ENCODE measurements at regions not wholly inside any gene's neighbourhood (a gene's known extent, or its start where the extent isn't known, plus 50 kb on each side); places are given as distances from the start of the nearest gene placed in this dataset.

GRCh38 chr4:123615901-123616300 is 219.3 kb downstream of the SPRY1 start:
- no peaks in the 10 kb centered on the region for H3K36me3 ChIP-seq (ENCODE audit: insufficient read depth, low read length)
- no peaks in the 10 kb centered on the region for H4K20me1 ChIP-seq (ENCODE audit: insufficient read depth, low read length)
- H2AFZ ChIP-seq (ENCODE audit: low read length), result no peak overlapping the region
- H3K9me2 ChIP-seq (ENCODE audit: low read depth, low read length), result no peaks in the 10 kb centered on the region
- H3K4me3 ChIP-seq (ENCODE audit: low read depth, low read length, poor library complexity, severe bottlenecking), result no peak overlapping the region
- no peak overlapping the region for H3K4me2 ChIP-seq (ENCODE audit: low read length)
- no peaks in the 10 kb centered on the region for H3F3A ChIP-seq (ENCODE audit: insufficient read depth, low read length)
- H3K9me3 ChIP-seq (ENCODE audit: low read length), result no peaks in the 10 kb centered on the region
- no peak overlapping the region for H3K27ac ChIP-seq (ENCODE audit: low read depth, low read length, poor library complexity, severe bottlenecking)
- no peak overlapping the region for H3K9ac ChIP-seq (ENCODE audit: low read length)
- no peaks in the 10 kb centered on the region for H3K79me2 ChIP-seq (ENCODE audit: insufficient read depth, low read length)
- H3K27me3 ChIP-seq (ENCODE audit: insufficient read depth, low read length), result no peaks in the 10 kb centered on the region
- no peak for TF ChIP-seq EZH2 (IDR thresholded peaks at IDR 0.05; ENCODE audit: borderline replicate concordance, low read length)
- no peak for TF ChIP-seq CTCF (IDR thresholded peaks at IDR 0.05; ENCODE audit: low read length)
- H3K4me1 ChIP-seq (ENCODE audit: insufficient read depth, low read length, severe bottlenecking), result peaks cover 14% of the 10 kb centered on the region

GRCh38 chr4:123616951-123617461 is 220.4 kb downstream of the SPRY1 start:
- peak overlapping the region; percentile 14; the same call in 1 of the 2 replicates for H3K4me2 ChIP-seq (ENCODE audit: low read length)
- H2AFZ ChIP-seq (ENCODE audit: low read length), result peak overlapping the region; percentile 21; the same call in 1 of the 2 replicates
- H3F3A ChIP-seq (ENCODE audit: insufficient read depth, low read length), result no peaks in the 10 kb centered on the region
- H3K27me3 ChIP-seq (ENCODE audit: insufficient read depth, low read length), result no peaks in the 10 kb centered on the region
- no peak overlapping the region for H3K4me3 ChIP-seq (ENCODE audit: low read depth, low read length, poor library complexity, severe bottlenecking)
- TF ChIP-seq CTCF (IDR thresholded peaks at IDR 0.05; ENCODE audit: low read length) (no peak), EZH2 (IDR thresholded peaks at IDR 0.05; ENCODE audit: borderline replicate concordance, low read length) (no peak)
- no peak overlapping the region for H3K27ac ChIP-seq (ENCODE audit: low read depth, low read length, poor library complexity, severe bottlenecking)
- H3K36me3 ChIP-seq (ENCODE audit: insufficient read depth, low read length), result no peaks in the 10 kb centered on the region
- H3K4me1 ChIP-seq (ENCODE audit: insufficient read depth, low read length, severe bottlenecking), result peaks cover 14% of the 10 kb centered on the region
- no peaks in the 10 kb centered on the region for H3K79me2 ChIP-seq (ENCODE audit: insufficient read depth, low read length)
- H3K9me2 ChIP-seq (ENCODE audit: low read depth, low read length), result no peaks in the 10 kb centered on the region
- H3K9ac ChIP-seq (ENCODE audit: low read length), result no peak overlapping the region
- H4K20me1 ChIP-seq (ENCODE audit: insufficient read depth, low read length), result no peaks in the 10 kb centered on the region
- H3K9me3 ChIP-seq (ENCODE audit: low read length), result no peaks in the 10 kb centered on the region

GRCh38 chr4:123617791-123618190 is 221.2 kb downstream of the SPRY1 start:
- H3F3A ChIP-seq (ENCODE audit: insufficient read depth, low read length), result no peaks in the 10 kb centered on the region
- no peak overlapping the region for H3K9ac ChIP-seq (ENCODE audit: low read length)
- H4K20me1 ChIP-seq (ENCODE audit: insufficient read depth, low read length), result no peaks in the 10 kb centered on the region
- H3K36me3 ChIP-seq (ENCODE audit: insufficient read depth, low read length), result no peaks in the 10 kb centered on the region
- H2AFZ ChIP-seq (ENCODE audit: low read length), result no peak overlapping the region
- TF ChIP-seq EZH2 (IDR thresholded peaks at IDR 0.05; ENCODE audit: borderline replicate concordance, low read length) (no peak), CTCF (IDR thresholded peaks at IDR 0.05; ENCODE audit: low read length) (no peak)
- H3K4me1 ChIP-seq (ENCODE audit: insufficient read depth, low read length, severe bottlenecking), result peaks cover 14% of the 10 kb centered on the region
- no peaks in the 10 kb centered on the region for H3K27me3 ChIP-seq (ENCODE audit: insufficient read depth, low read length)
- no peaks in the 10 kb centered on the region for H3K9me3 ChIP-seq (ENCODE audit: low read length)
- no peak overlapping the region for H3K27ac ChIP-seq (ENCODE audit: low read depth, low read length, poor library complexity, severe bottlenecking)
- no peak overlapping the region for H3K4me3 ChIP-seq (ENCODE audit: low read depth, low read length, poor library complexity, severe bottlenecking)
- no peaks in the 10 kb centered on the region for H3K79me2 ChIP-seq (ENCODE audit: insufficient read depth, low read length)
- no peaks in the 10 kb centered on the region for H3K9me2 ChIP-seq (ENCODE audit: low read depth, low read length)
- H3K4me2 ChIP-seq (ENCODE audit: low read length), result no peak overlapping the region
